GM18502 (cell line): ENCODE measurements at regions not wholly inside any gene's neighbourhood (a gene's known extent, or its start where the extent isn't known, plus 50 kb on each side); places are given as distances from the start of the nearest gene placed in this dataset.
"Not testable (repeated sequence)": the region's sequence is repeated elsewhere in the genome, so short reads cannot be mapped to it uniquely, and the experiment has no call there.

Experiments
- ATAC-seq: cut with Tn5 transposase; IDR thresholded peaks from one replicate; pipeline ENCODE4 v1.9.1; 2021; ENCODE audit warnings: mild to moderate bottlenecking; ENCODE audit not compliant: unreplicated experiment, poor library complexity

DNA sequence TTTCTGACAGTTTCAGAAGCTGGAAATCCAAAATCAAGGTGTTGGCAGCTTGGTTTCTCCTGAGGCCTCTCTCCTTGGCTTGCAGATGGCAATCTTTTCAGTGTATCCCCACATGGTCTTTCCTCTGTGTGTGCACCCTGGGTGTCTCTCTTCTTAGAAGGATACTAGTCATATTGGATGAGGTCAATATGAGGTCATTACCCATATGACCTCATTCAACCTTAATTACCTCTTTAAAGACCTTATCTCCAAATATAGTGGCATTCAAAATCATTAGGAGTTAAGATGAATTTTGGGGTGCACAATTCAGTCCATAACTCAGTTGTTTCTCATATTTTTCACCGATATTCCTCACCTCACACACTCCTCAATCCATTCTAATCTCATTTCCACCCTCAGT lies 92.4 kb upstream of the TGM3 start:
- ATAC-seq = no peak

DNA sequence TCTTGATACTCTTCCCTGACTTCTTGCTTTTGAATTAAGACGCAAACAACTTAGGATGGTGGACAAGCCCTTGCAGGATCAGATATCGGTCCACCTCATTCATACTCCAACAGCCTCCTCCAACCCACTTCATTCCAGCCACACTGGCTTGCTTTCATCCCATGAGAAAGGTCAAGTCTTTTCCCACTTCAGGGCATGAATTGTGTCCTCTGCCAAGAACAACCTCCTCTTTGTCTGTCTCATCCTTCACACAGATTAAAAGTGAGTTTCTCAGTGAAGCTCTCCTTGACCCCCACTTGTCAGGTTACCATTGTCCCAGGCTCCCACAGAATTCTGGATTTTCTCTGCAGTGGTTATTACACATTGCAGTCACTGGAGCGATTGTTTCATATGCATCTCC lies 91.8 kb upstream of the TGM3 start:
- no peak for ATAC-seq

GRCh38 chr20:2206957-2207769 lies 88.6 kb upstream of the TGM3 start:
- peak; percentile 81 for ATAC-seq

DNA sequence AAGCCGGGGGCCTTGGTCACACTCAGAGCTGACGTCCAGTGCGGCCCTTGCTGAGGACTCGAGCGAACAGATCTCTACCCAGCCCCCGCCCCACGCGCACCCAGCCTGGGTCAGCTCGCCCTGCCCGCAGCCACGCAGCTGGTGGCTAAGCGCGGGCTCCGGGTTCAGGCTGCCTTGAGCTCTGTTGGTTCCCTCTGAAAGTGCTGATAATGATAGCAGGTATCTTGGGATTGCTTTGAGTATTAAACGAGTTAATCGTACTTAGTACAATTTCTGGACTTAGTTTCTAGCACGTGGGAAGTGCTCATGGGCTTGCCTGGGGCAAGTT lies 88.1 kb upstream of the TGM3 start:
- peak; percentile 23 for ATAC-seq

- ATAC-seq = no peak
These were observed 86.9 kb upstream of the TGM3 start for GRCh38 chr20:2208897-2209296.

- no peak for ATAC-seq
These were observed 84.9 kb upstream of the TGM3 start for GRCh38 chr20:2210646-2211552.

GRCh38 chr20:2212456-2213015 lies 83.3 kb upstream of the TGM3 start:
- ATAC-seq = no peak

DNA sequence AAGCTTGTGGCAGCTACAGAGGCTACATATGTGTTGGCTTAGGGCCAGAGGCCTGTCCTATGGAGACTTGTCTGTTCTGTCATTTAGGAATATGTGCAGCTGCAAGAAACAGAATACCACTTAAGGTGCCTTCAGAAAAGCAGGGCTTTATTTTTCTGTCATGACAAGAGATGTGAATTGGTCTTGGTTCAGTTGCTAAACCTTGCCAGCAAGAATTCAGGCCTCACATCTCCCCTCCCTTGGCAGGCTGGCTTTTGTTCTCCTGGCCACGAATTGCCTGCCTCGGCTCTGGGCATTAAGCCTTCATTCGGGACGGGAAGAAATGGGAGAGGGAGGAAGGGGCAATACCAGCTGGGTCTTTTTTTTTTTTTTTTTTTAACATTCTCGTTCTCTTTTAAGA lies 82.4 kb upstream of the TGM3 start:
- ATAC-seq = no peak

DNA sequence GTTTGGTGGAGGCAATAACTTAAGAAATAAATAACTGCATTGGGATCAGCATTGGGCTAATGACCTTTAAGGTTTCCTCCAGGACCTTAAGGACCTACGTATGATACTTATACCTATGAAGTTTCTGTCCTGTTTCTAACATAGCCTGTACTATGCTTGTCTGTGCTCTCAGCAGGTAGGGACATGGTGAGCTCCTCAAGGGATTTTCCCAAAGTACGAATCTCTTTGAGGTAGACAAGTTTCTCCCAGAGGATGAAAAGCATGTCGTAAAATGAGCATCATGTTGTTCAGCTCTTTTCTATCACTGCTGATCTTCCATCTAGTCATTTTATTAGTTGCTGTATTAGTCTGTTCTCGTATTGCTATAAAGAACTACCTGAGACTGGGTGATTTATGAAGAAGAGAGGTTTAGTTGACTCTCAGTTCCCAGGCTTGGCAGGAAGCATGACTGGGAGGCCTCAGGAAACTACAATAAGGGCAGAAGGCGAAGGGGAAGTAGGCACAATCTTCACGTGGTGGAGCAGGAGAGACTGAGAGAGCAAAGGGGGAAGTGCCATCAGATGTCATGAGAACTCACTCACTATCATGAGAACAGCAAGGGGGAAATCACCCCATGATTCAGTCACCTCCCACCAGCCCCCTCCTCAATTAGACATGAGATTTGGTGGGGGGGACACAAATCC lies 77.8 kb upstream of the TGM3 start:
- peak; percentile 58 for ATAC-seq

- no peak for ATAC-seq
These were observed 76.3 kb upstream of the TGM3 start for GRCh38 chr20:2219481-2220006.

DNA sequence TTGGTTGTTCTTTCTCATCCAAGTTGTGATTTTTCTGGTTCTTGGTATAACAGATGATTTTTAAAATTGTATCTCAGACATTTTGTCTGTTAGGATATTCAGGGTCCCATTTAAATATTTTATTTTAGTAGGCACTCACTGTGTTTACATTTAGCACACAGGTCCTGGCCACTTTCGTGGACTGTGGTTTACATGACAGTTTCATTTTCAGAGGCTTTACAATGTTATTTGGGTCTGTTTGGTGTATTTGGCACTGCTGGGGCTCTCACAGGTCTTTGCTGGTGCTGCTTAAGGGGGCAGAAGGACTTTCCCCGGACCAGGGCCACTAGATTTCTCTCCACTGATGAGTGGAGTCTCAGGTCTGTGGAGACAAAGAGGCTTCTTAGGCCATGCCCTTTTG lies 75.5 kb upstream of the TGM3 start:
- no peak for ATAC-seq

DNA sequence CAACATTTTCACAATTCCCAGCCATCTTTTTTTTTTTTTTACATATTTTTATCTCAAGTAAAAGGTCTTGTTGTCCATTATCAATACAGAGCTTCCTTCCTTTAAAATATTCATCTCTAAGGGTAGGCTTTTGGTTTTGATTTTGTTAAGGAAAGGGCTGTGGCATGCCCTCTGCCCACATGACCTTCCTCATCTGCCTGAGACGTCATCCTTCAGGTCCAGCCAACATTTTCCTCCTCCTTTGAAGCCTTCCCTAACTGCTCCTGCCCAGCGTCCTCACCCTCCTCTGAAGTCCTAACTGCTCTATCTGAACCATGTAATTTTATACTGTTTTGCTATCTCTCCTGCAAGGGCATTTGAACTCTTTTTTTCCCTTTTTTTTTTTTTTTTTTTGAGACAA lies 73.9 kb upstream of the TGM3 start:
- no peak for ATAC-seq

DNA sequence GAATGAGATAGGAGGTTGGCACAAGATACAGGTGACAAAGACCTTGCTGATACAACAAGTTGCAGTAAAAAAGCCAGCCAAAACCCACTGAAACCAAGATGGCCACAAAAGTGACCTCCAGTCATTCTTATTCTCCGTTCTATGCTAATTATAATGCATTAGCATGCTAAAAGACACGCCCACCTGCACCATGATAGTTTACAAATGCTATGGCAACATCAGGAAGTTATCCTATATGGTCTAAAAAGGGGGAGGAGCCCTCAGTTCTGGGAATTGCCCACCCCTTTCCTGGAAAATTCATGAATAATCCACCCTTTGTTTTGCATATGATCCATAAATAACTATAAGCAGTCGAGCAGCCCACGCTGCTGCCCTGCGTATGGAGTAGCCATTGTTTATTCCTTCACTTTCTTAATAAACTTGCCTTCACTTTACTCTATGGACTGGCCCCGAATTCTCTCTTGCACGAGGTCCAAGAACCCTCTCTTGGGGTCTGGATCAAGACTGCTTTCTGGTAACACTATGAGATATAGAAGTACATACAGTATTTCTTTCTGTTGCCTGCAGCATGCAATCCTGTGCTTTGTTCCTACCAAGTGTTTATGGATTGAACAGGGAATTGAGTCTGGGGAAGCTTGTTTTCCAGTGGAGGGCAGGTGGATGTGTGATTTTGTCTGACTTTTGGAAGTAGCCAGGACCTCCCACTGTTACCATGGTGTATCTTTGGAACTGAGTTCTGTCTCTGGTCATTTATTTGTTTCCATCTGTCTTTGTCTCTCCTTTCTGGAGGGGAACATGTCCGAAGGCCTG lies 72.0 kb upstream of the TGM3 start:
- no peak for ATAC-seq

- no peak for ATAC-seq
These were observed 71.5 kb upstream of the TGM3 start for GRCh38 chr20:2224368-2224639.

DNA sequence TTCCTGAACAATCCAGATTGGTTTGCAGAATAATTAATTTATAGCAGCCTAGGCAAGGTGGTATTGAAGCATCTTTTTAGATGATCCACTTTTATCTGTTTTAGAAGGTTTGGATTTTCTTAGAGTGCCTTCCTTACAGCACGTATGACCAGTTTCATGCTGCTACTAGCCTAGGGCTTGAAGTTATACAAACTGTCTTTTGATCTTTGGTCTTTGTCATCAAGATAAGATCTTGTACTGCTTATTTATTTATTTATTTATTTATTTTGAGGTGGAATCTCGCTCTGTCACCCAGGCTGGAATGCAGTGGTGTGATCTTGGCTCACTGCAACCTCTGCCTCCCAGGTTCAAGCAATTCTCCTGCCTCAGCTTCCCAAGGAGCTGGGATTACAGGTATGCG lies 68.5 kb upstream of the TGM3 start:
- ATAC-seq = not testable (repeated sequence)

DNA sequence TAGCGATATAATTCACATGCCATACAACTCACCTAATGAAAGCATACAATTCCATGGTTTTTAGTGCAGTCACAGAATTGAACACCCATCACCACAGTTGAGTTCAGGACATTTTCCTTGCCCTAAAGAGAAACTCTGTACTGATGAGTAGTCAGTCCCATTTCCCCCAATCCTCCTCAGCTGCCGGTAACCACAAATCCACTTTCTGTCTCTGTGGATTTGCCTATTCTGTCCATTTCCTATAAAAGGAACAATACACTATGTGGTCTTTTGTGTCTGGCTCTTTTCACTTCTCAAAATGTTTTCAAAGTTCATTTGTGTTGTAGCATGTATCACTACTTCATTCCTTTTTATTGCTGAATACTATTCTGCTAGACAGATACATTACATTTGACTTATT lies 67.9 kb upstream of the TGM3 start:
- no peak for ATAC-seq

DNA sequence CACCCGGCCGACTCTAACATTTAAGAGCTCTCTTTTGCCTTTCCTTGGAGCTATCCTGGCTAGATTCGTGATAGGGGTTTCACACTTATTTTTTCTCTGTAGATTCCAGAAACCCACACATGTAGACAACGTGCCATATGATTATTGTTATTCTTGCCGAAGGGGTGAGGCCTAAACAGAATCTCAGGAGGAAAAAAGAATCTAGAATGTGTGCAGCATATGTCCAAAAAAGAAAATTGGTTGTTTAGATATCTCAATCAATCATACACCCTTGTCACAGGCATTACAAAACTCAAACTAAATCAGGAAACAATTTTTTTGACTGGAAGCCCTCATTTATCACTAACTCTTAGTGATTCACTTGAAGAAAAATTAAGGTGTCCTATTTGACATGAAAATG lies 66.9 kb upstream of the TGM3 start:
- ATAC-seq = no peak

- no peak for ATAC-seq
These were observed 64.9 kb upstream of the TGM3 start for GRCh38 chr20:2230726-2231488.

DNA sequence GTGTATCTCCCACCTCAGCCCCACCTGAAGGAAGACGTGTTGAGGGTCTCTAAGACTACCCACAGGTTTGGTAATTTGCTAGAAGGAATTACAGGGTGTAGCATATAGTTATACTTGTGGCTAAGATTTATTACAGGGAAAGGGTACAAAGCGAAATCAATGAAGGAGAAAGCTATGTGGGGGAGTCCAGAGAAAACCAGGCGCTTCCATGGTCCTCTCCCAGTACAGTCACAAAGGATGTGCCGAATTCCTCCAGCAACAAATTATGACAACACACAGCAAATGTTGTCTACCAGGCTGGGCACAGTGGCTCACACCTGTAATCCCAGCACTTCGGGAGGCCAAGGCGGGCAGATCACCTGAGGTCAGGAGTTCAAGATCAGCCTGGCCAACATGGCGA lies 64.1 kb upstream of the TGM3 start:
- no peak for ATAC-seq
